Progenitor cell of endocrine pancreas (in vitro differentiated cells): ENCODE measurements at regions not wholly inside any gene's neighbourhood (a gene's known extent, or its start where the extent isn't known, plus 50 kb on each side); places are given as distances from the start of the nearest gene placed in this dataset.

Experiments
- DNase-seq: peaks from one replicate; pipeline ENCODE4 v3.0.0; 2021; ENCODE audit warnings: low spot score; ENCODE audit not compliant: unreplicated experiment
- H3K27ac Mint-ChIP-seq: 2 replicates; pipeline ENCODE4 v1.8.0; 2021; ENCODE audit warnings: mild to moderate bottlenecking, moderate library complexity, mixed read lengths
- H3K27me3 Mint-ChIP-seq: 2 replicates; pipeline ENCODE4 v1.8.0; 2021; ENCODE audit warnings: mixed read lengths
- H3K36me3 Mint-ChIP-seq: 2 replicates; pipeline ENCODE4 v1.8.0; 2022; ENCODE audit warnings: mixed read lengths; ENCODE audit not compliant: insufficient read depth
- H3K4me1 Mint-ChIP-seq: 2 replicates; pipeline ENCODE4 v1.8.0; 2021; ENCODE audit warnings: low read depth, mixed read lengths
- H3K4me3 Mint-ChIP-seq: 2 replicates; pipeline ENCODE4 v1.8.0; 2021; ENCODE audit warnings: low read depth, mild to moderate bottlenecking, moderate library complexity, mixed read lengths
- H3K9me3 Mint-ChIP-seq: 2 replicates; pipeline ENCODE4 v1.8.0; 2021; ENCODE audit warnings: low read depth, mixed read lengths
- CTCF ChIP-seq: fragments of 200-600 bp; sonication (generic); IDR thresholded peaks from one replicate; pipeline ENCODE4 v1.5.0; 2021; ENCODE audit warnings: antibody characterized with exemption, mild to moderate bottlenecking; ENCODE audit not compliant: unreplicated experiment

- no peaks in the 10 kb centered on the region for H3K9me3 Mint-ChIP-seq
- peaks cover 3% of the 10 kb centered on the region for H3K4me1 Mint-ChIP-seq
- H3K27ac Mint-ChIP-seq: no peak overlapping the region
- H3K36me3 Mint-ChIP-seq: no peaks in the 10 kb centered on the region
- DNase-seq: no peak
- no peak overlapping the region for H3K4me3 Mint-ChIP-seq
- no peaks in the 10 kb centered on the region for H3K27me3 Mint-ChIP-seq
- no peak for TF ChIP-seq CTCF
Measured at GRCh38 chr6:139742671-139743070, 368.2 kb upstream of the CITED2 start.

GRCh38 chr6:139738801-139739455 is 364.5 kb upstream of the CITED2 start:
- Mint-ChIP-seq H3K36me3 (no peaks in the 10 kb centered on the region), H3K4me1 (peaks cover 3% of the 10 kb centered on the region), H3K4me3 (no peak overlapping the region), H3K27me3 (no peaks in the 10 kb centered on the region), H3K9me3 (no peaks in the 10 kb centered on the region), H3K27ac (no peak overlapping the region)
- DNase-seq: no peak
- TF ChIP-seq CTCF: no peak

GRCh38 chr6:139736325-139736906 is 362.0 kb upstream of the CITED2 start:
- H3K4me3 Mint-ChIP-seq: no peak overlapping the region
- DNase-seq: no peak
- TF ChIP-seq CTCF: no peak
- H3K27ac Mint-ChIP-seq: no peak overlapping the region
- H3K36me3 Mint-ChIP-seq: no peaks in the 10 kb centered on the region
- no peaks in the 10 kb centered on the region for H3K9me3 Mint-ChIP-seq
- H3K4me1 Mint-ChIP-seq: no peaks in the 10 kb centered on the region
- no peaks in the 10 kb centered on the region for H3K27me3 Mint-ChIP-seq

- no peak for DNase-seq
- H3K4me1 Mint-ChIP-seq: no peaks in the 10 kb centered on the region
- no peaks in the 10 kb centered on the region for H3K9me3 Mint-ChIP-seq
- no peaks in the 10 kb centered on the region for H3K36me3 Mint-ChIP-seq
- TF ChIP-seq CTCF: no peak
- H3K27ac Mint-ChIP-seq: no peak overlapping the region
- no peak overlapping the region for H3K4me3 Mint-ChIP-seq
- no peaks in the 10 kb centered on the region for H3K27me3 Mint-ChIP-seq
Measured at GRCh38 chr6:139732451-139732850, 358.0 kb upstream of the CITED2 start.

- H3K27me3 Mint-ChIP-seq: no peaks in the 10 kb centered on the region
- H3K4me3 Mint-ChIP-seq: no peak overlapping the region
- no peak for TF ChIP-seq CTCF
- H3K27ac Mint-ChIP-seq: no peak overlapping the region
- no peaks in the 10 kb centered on the region for H3K4me1 Mint-ChIP-seq
- H3K9me3 Mint-ChIP-seq: peaks cover 6% of the 10 kb centered on the region
- no peaks in the 10 kb centered on the region for H3K36me3 Mint-ChIP-seq
- no peak for DNase-seq
Measured at GRCh38 chr6:139730340-139730974, 356.0 kb upstream of the CITED2 start.
